GM12878 (cell line): ENCODE measurements at regions not wholly inside any gene's neighbourhood (a gene's known extent, or its start where the extent isn't known, plus 50 kb on each side); places are given as distances from the start of the nearest gene placed in this dataset.

Experiments used
- CTCF ChIP-seq, 3 experiments: IDR thresholded peaks in 2 of 3; conservative IDR thresholded peaks in 1 of 3; 2 replicates each; pipeline ENCODE4 v1.5.1; 2011; ENCODE audit warnings: low read depth in 3 of 3, low read length in 3 of 3, mild to moderate bottlenecking in 3 of 3, control low read depth in 2 of 3, moderate library complexity in 2 of 3, inconsistent platforms in 1 of 3, mixed read lengths in 1 of 3; ENCODE audit not compliant: control insufficient read depth in 2 of 3, insufficient read depth in 1 of 3; ENCODE audit errors: extremely low read depth in 1 of 3
- NFXL1 ChIP-seq: fragments of 450-650 bp; IDR thresholded peaks from 2 replicates; pipeline ENCODE4 v1.6.1; 2017; ENCODE audit warnings: antibody characterized with exemption, mild to moderate bottlenecking, borderline replicate concordance

GRCh38 chr14:95774265-95775160, 60.6 kb upstream of the TCL1A start:
- TF ChIP-seq CTCF (IDR thresholded peaks at IDR 0.05 in 2 of 3, conservative IDR thresholded peaks at IDR 0.05 in 1 of 3; ENCODE audit: control insufficient read depth in 2 of 3, extremely low read depth in 1 of 3, insufficient read depth in 1 of 3, low read depth in 3 of 3, low read length in 3 of 3), result peak; percentile 86 to 97 (median 92)
- TF ChIP-seq NFXL1, result no peak
